Subcutaneous abdominal adipose tissue (tissue), 5 donors: ENCODE measurements at regions not wholly inside any gene's neighbourhood (a gene's known extent, or its start where the extent isn't known, plus 50 kb on each side); places are given as distances from the start of the nearest gene placed in this dataset.

Source experiments
- H3K27ac ChIP-seq: one replicate; pipeline ENCODE4 v1.7.0; 2013; ENCODE audit warnings: low read depth, mild to moderate bottlenecking, inconsistent platforms, low read length, moderate library complexity
- H3K27me3 ChIP-seq, 5 donors: one replicate each; pipeline ENCODE4 v1.7.0; 2013; ENCODE audit warnings: low read length in 5 of 5, inconsistent platforms in 1 of 5; ENCODE audit not compliant: control insufficient read depth in 5 of 5, insufficient read depth in 4 of 5
- H3K36me3 ChIP-seq, 5 donors: one replicate each; pipeline ENCODE4 v1.7.0; 2013; ENCODE audit warnings: low read length in 5 of 5; ENCODE audit not compliant: control insufficient read depth in 5 of 5, insufficient read depth in 5 of 5
- H3K4me1 ChIP-seq, 5 donors: one replicate each; pipeline ENCODE4 v1.7.0; 2013; ENCODE audit warnings: low read length in 5 of 5, mild to moderate bottlenecking in 3 of 5, moderate library complexity in 1 of 5; ENCODE audit not compliant: control insufficient read depth in 5 of 5, insufficient read depth in 5 of 5
- H3K4me3 ChIP-seq, 5 donors: one replicate each; pipeline ENCODE4 v1.7.0; 2013; ENCODE audit warnings: low read length in 5 of 5, low read depth in 1 of 5
- H3K9ac ChIP-seq, 5 donors: one replicate each; pipeline ENCODE4 v1.7.0; 2013; ENCODE audit warnings: low read length in 5 of 5, mild to moderate bottlenecking in 4 of 5, moderate library complexity in 3 of 5
- H3K9me3 ChIP-seq, 5 donors: one replicate each; pipeline ENCODE4 v1.7.0; 2013; ENCODE audit warnings: low read length in 5 of 5; ENCODE audit not compliant: control insufficient read depth in 5 of 5
- donor health status: healthy.
- donor health status: healthy.
- donor health status: healthy.
- donor health status: healthy.
- donor health status: healthy.

DNA sequence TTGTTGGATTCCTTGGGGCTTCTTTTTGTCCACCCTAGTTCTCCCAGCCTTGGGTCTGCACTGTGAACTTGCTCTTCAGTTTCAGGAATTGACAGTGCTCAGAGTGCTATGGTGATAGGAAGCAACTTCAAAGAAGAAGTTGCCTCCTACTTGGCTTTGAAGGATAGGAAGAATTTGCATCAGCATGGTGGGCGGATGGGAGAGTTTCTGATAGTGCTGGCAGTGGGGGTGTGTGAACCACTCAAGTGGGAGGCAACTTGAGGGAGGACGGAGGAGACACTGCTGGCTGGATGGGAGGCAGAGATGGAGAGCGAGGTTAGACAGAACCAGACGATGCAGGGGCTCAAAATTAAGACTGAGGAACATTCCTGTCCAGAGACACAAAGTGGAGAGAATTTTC lies 164.4 kb upstream of the SKOR2 start:
- Histone ChIP-seq H3K9me3 (no peaks in the 10 kb centered on the region), H3K4me1 (peaks cover 0 to 6% (median 0%) of the 10 kb centered on the region in 5 donors), H3K4me3 (no peak overlapping the region), H3K9ac (no peak overlapping the region), H3K36me3 (no peaks in the 10 kb centered on the region), H3K27ac (no peak overlapping the region), H3K27me3 (peaks cover 0 to 20% (median 9%) of the 10 kb centered on the region in 5 donors)

DNA sequence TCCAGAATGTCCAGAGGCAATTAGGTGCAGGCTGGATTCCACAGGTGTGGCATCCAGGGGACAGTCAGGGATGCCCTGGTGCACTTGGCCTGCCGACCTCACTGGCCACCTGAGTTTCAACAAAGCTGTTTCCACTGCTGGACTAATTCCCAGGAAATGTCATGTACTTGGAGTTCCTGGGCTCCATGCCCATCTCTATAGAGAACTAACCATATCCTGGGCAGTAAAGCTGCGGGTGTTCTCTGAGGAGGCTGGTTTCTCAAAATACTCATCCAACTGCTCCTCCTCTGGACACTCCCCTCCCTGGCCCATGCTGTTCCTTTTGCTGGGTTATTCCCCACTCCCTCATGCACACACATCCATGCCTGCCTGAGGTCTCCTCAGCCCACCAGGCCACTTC lies 161.9 kb upstream of the SKOR2 start:
- no peak overlapping the region for H3K9ac ChIP-seq
- H3K9me3 ChIP-seq: no peaks in the 10 kb centered on the region
- H3K4me3 ChIP-seq: no peak overlapping the region
- no peak overlapping the region for H3K27ac ChIP-seq
- H3K27me3 ChIP-seq: peaks cover 0 to 20% (median 9%) of the 10 kb centered on the region in 5 donors
- peaks cover 0 to 4% (median 0%) of the 10 kb centered on the region in 5 donors for H3K4me1 ChIP-seq
- no peaks in the 10 kb centered on the region for H3K36me3 ChIP-seq

DNA sequence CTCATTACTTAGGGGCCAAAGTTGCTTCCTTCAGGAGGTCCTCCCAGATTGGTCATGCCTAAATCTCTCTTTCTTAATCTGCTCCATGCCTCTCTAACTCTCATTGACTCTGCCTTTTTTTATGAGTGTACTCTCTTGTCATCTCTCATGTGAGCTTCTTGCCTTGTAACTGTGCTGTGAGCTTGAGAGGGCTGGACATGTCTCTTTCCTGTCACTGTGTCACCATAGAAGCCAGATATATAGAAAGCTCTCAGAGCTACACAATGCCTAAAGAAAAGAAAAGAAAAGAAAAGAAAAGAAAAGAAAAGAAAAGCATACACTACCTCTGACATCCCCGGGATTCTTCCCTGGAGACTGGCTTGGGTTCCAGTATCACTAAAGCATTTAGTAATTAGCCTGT lies 161.5 kb upstream of the SKOR2 start:
- no peak overlapping the region for H3K9ac ChIP-seq
- H3K36me3 ChIP-seq: no peaks in the 10 kb centered on the region
- H3K4me3 ChIP-seq: no peak overlapping the region
- peaks cover 0 to 20% (median 9%) of the 10 kb centered on the region in 5 donors for H3K27me3 ChIP-seq
- H3K9me3 ChIP-seq: no peaks in the 10 kb centered on the region
- peaks cover 0 to under 1% (median 0%) of the 10 kb centered on the region in 5 donors for H3K4me1 ChIP-seq
- no peak overlapping the region for H3K27ac ChIP-seq

DNA sequence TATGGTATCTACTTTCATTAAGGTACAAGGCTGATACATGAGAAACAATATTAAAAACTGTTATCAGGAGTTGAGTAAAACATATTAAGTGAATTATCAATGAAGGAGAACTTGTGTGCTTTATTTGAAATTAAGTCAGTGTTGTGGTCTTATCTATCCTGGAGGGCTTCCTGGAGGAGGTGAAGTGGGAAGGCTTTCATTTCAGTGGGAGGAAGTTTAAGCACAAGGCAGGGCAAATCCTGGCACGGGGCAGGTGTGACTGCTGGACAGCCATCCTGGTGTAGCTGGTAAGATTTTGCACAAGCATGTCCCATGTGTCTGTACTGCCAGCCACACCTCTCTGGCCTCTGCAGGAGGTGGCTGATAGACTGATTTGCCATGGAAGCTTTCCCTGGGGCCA lies 159.7 kb upstream of the SKOR2 start:
- H3K9ac ChIP-seq: no peak overlapping the region
- no peaks in the 10 kb centered on the region for H3K4me1 ChIP-seq
- no peaks in the 10 kb centered on the region for H3K36me3 ChIP-seq
- no peak overlapping the region for H3K27ac ChIP-seq
- H3K27me3 ChIP-seq: peaks cover 0 to 10% (median 9%) of the 10 kb centered on the region in 5 donors
- no peak overlapping the region for H3K4me3 ChIP-seq
- peaks cover 0 to 3% (median 0%) of the 10 kb centered on the region in 5 donors for H3K9me3 ChIP-seq

DNA sequence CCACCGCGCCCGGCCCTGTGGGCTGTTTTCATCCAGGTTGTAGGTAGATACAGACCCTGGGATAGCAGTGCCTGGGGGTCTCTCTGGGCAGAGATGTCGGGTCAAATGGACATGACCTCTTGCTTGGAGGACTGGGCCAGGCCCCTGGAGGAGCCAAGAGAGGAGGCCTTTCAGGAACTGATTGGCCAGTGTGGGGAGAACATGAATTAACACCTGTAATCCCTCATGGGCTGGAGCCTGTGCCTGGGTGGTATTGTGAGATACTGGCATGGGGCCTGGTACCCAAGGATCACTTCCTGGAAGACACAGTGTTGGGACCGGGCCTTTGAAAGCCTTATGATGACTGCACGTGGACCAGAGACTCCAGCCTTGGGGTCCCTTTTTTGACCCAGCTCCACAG lies 158.7 kb upstream of the SKOR2 start:
- Histone ChIP-seq H3K4me1 (no peaks in the 10 kb centered on the region), H3K9ac (no peak overlapping the region), H3K36me3 (no peaks in the 10 kb centered on the region), H3K9me3 (peaks cover 0 to 3% (median 0%) of the 10 kb centered on the region in 5 donors), H3K27me3 (peaks cover 0 to 9% (median 5%) of the 10 kb centered on the region in 5 donors), H3K27ac (no peak overlapping the region), H3K4me3 (no peak overlapping the region)

DNA sequence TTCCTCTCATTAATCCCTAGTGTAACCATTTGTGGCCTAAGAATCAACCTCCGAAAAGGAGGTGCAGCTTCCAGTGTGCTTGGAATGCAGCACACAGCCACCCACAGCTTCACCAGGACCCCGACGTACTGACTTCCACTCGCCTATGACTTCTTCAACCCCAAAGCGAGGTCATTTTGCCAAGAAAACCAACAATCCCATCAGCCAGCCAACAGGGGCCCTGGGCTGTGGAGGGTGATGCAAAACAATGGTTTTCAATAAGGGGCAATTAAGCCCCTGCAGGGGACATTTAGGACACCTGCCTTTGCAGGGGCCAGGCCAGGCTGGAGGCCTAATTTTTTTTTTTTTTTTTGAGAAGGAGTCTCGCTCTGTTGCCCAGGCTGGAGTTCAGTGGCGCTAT lies 158.1 kb upstream of the SKOR2 start:
- no peaks in the 10 kb centered on the region for H3K4me1 ChIP-seq
- H3K9me3 ChIP-seq: peaks cover 0 to 3% (median 0%) of the 10 kb centered on the region in 5 donors
- peaks cover 0 to 5% (median 3%) of the 10 kb centered on the region in 5 donors for H3K27me3 ChIP-seq
- no peaks in the 10 kb centered on the region for H3K36me3 ChIP-seq
- H3K27ac ChIP-seq: no peak overlapping the region
- no peak overlapping the region for H3K4me3 ChIP-seq
- no peak overlapping the region for H3K9ac ChIP-seq

DNA sequence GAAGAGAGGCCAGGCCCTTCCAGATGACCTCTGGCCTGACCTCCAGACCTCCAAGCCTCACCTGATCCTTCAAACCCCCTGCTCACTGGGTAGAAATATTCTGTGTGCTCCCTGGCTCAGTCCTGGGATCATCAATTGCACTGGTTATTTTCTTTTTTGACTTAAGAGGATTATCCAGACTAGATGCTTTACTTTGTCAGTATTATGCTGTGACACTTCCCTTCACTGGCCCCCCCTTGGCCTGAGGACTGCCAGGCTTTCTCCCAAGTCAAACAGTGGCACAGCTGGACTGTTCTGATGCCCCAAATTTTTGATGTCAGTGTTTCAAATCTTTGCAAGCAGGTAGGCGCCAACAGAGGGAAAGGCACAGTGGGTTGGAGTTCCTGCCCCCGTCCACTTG lies 156.3 kb upstream of the SKOR2 start:
- no peaks in the 10 kb centered on the region for H3K36me3 ChIP-seq
- no peak overlapping the region for H3K4me3 ChIP-seq
- H3K27me3 ChIP-seq: no peaks in the 10 kb centered on the region
- H3K27ac ChIP-seq: no peak overlapping the region
- no peaks in the 10 kb centered on the region for H3K4me1 ChIP-seq
- H3K9me3 ChIP-seq: peaks cover 0 to 3% (median 0%) of the 10 kb centered on the region in 5 donors
- no peak overlapping the region for H3K9ac ChIP-seq

DNA sequence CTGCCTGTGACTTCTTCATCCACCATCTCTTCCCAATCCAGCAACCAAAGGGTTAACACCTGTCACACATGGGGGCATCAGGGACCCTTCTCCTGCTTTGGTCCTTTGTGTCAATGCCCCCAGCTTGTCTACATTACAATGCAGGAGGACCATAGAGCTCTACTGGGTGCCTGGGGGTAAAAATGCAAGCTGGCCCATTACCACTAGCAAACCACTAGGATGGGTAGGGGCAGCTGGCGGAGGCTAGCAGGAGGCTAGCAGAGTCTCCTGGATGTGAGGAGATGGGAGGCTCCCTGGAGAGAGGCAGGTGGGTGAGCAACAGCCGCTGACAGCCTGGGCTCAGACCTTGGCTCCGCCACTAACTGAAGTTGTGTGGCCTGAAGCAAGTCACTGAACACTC lies 153.4 kb upstream of the SKOR2 start:
- H3K4me1 ChIP-seq: no peaks in the 10 kb centered on the region
- H3K9ac ChIP-seq: no peak overlapping the region
- no peak overlapping the region for H3K4me3 ChIP-seq
- no peak overlapping the region for H3K27ac ChIP-seq
- no peaks in the 10 kb centered on the region for H3K27me3 ChIP-seq
- no peaks in the 10 kb centered on the region for H3K36me3 ChIP-seq
- peaks cover 0 to 3% (median 0%) of the 10 kb centered on the region in 5 donors for H3K9me3 ChIP-seq

DNA sequence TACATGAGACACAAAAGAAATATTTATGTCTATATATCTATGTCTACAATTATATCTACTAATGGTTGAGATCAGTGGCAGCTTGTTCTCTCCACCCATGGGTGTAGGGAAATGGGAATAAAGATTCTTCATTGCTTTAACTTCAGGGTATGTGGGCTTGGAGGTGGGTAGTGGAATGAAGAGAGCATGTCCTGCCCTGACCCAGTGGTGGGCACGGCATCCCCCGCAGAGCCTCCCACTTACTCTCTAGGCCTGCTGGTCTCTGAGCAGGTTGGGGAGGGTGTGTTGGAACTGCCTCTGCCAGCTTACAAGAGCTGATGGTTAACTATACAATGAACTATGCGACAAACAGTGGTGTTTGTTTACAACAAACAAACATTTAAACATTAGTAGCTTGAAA lies 152.5 kb upstream of the SKOR2 start:
- no peak overlapping the region for H3K27ac ChIP-seq
- no peaks in the 10 kb centered on the region for H3K27me3 ChIP-seq
- H3K36me3 ChIP-seq: no peaks in the 10 kb centered on the region
- peaks cover 0 to 3% (median 0%) of the 10 kb centered on the region in 5 donors for H3K9me3 ChIP-seq
- no peak overlapping the region for H3K4me3 ChIP-seq
- no peaks in the 10 kb centered on the region for H3K4me1 ChIP-seq
- no peak overlapping the region for H3K9ac ChIP-seq

DNA sequence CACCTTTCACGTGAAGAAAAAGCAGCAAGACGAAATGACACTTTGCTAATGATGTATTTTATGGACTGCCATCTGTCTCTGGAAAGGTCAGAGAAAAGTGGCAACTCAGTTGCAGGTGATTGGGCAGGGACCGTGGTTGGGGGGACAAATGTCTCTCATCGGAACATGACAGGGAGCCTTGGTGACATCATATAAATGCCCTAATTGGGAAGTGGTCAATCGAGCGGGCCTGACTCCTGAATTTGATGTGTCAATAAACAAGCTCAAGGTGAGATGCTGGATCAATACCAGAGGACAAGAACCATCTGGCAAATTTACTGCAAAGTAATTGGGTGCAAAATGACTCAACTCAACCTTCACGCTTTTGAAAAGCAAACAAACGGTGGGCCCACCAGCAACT lies 151.9 kb upstream of the SKOR2 start:
- Histone ChIP-seq H3K4me3 (no peak overlapping the region), H3K9ac (no peak overlapping the region), H3K27ac (no peak overlapping the region), H3K27me3 (no peaks in the 10 kb centered on the region), H3K36me3 (no peaks in the 10 kb centered on the region), H3K9me3 (peaks cover 0 to 4% (median 0%) of the 10 kb centered on the region in 5 donors), H3K4me1 (no peaks in the 10 kb centered on the region)

DNA sequence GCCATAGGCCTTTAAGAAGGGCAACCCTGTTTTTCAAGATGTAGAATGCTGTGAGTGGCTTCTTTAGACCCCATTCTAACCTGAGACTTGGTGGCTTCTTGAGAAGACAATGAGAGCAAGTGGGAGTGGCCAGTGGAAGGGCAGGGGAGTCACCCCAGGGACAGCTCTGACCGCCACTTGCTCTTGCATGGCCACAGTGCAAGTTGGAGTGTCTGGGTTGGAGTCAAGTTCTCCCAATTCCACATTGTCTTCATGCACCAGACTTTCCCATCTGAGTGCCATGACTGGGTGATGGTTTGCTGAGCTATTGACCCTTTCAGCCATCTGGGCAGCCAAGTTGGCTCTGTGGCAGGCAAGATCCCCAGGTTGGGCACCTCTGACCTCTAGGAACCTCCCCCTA lies 148.0 kb upstream of the SKOR2 start:
- no peaks in the 10 kb centered on the region for H3K4me1 ChIP-seq
- no peaks in the 10 kb centered on the region for H3K36me3 ChIP-seq
- H3K27me3 ChIP-seq: no peaks in the 10 kb centered on the region
- no peak overlapping the region for H3K27ac ChIP-seq
- no peak overlapping the region for H3K4me3 ChIP-seq
- H3K9ac ChIP-seq: no peak overlapping the region
- H3K9me3 ChIP-seq: peaks cover 0 to 14% (median 0%) of the 10 kb centered on the region in 5 donors
